Left ventricle myocardium inferior (tissue), 1 donor: ENCODE measurements at regions not wholly inside any gene's neighbourhood (a gene's known extent, or its start where the extent isn't known, plus 50 kb on each side); places are given as distances from the start of the nearest gene placed in this dataset.

ENCODE experiments used
- DNase-seq: peaks from one replicate; pipeline ENCODE4 v3.0.0-alpha.2; 2020
- H3K27ac ChIP-seq: fragments of 200-600 bp; replicated peaks from 2 replicates; pipeline ENCODE4 v1.8.0; 2021
- H3K27me3 ChIP-seq: fragments of 200-600 bp; 2 replicates; pipeline ENCODE4 v1.8.0; 2021; ENCODE audit warnings: low read depth
- H3K36me3 ChIP-seq: fragments of 200-600 bp; 2 replicates; pipeline ENCODE4 v1.8.0; 2021
- H3K4me1 ChIP-seq: fragments of 200-600 bp; 2 replicates; pipeline ENCODE4 v1.8.0; 2021
- H3K4me3 ChIP-seq: fragments of 200-600 bp; 2 replicates; pipeline ENCODE4 v1.8.0; 2021; ENCODE audit warnings: mild to moderate bottlenecking, moderate library complexity
- H3K9me3 ChIP-seq: fragments of 200-600 bp; replicated peaks from 2 replicates; pipeline ENCODE4 v1.8.0; 2021
- CTCF ChIP-seq: fragments of 200-600 bp; IDR thresholded peaks from 2 replicates; pipeline ENCODE4 v1.8.0; 2021; ENCODE audit warnings: antibody characterized with exemption, mild to moderate bottlenecking, borderline replicate concordance
- intact Hi-C: fragments of 100-400 bp; cut with micrococcal nuclease; formaldehyde crosslinking; loops from one replicate; pipeline ENCODE4 v1.11.0; 2022
- donor health status: DM: no; HTN: yes; CAD: no; lungs with severe emphysema.

DNA sequence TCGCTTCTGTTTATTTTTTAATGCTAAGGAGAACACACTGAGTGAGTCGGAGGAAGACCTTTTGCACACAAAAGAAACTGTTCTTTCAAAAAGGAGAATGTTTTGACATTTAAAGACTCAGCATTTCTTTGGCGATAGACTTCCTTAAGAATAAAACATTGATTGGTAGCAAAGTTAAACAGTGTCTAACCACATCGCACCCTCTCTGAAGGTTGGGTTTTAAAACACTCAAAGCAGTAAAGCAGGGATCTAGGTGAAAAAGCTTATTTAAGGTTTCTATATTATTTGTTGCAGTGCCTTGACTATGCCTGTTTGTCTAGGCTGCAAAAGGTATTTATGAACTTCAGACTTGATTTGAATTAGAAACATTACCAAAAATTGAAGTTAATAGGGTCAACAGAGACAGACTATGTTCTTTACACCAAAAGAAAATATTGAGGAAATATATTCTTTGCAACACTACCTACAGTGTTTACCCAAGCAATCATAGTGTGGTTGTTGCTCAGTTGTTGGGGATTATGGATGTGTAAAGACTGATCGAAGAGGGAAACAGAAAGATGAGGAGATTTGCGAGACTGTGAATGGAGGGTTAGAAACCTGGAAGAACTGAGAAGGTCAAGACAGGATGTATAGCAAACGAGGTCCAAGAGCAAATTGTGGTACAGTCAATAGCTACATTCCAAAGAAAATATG lies 297.8 kb upstream of the SLC39A10 start:
- Histone ChIP-seq H3K27ac (no peak overlapping the region), H3K4me3 (no peak overlapping the region), H3K4me1 (no peaks in the 10 kb centered on the region), H3K27me3 (no peaks in the 10 kb centered on the region), H3K9me3 (peaks cover 19% of the 10 kb centered on the region), H3K36me3 (no peaks in the 10 kb centered on the region)
- TF ChIP-seq CTCF = no peak
- DNase-seq = no peak
- intact Hi-C loops = no loop called here

GRCh38 chr2:195356920-195357440 lies 300.0 kb upstream of the SLC39A10 start:
- Histone ChIP-seq H3K9me3 (peaks cover 19% of the 10 kb centered on the region), H3K4me1 (no peaks in the 10 kb centered on the region), H3K36me3 (no peaks in the 10 kb centered on the region), H3K27ac (no peak overlapping the region), H3K27me3 (no peaks in the 10 kb centered on the region), H3K4me3 (no peak overlapping the region)
- TF ChIP-seq CTCF = no peak
- intact Hi-C loops = no loop called here
- DNase-seq = no peak

- Histone ChIP-seq H3K27me3 (no peaks in the 10 kb centered on the region), H3K4me3 (no peak overlapping the region), H3K36me3 (no peaks in the 10 kb centered on the region), H3K9me3 (peaks cover 19% of the 10 kb centered on the region), H3K27ac (no peak overlapping the region), H3K4me1 (no peaks in the 10 kb centered on the region)
- no peak for TF ChIP-seq CTCF
- no peak for DNase-seq
- intact Hi-C loops = no loop called here
These were observed 301.0 kb upstream of the SLC39A10 start for GRCh38 chr2:195356026-195356425.

- Histone ChIP-seq H3K36me3 (no peaks in the 10 kb centered on the region), H3K27ac (no peak overlapping the region), H3K27me3 (no peaks in the 10 kb centered on the region), H3K4me3 (no peak overlapping the region), H3K4me1 (no peaks in the 10 kb centered on the region), H3K9me3 (peaks cover 17% of the 10 kb centered on the region)
- no peak for DNase-seq
- intact Hi-C loops = no loop called here
- TF ChIP-seq CTCF = no peak
These were observed 304.4 kb upstream of the SLC39A10 start for GRCh38 chr2:195352581-195352980.

GRCh38 chr2:195343942-195344530 lies 313.0 kb upstream of the SLC39A10 start:
- Histone ChIP-seq H3K27me3 (no peaks in the 10 kb centered on the region), H3K36me3 (no peaks in the 10 kb centered on the region), H3K9me3 (no peaks in the 10 kb centered on the region), H3K4me3 (no peak overlapping the region), H3K27ac (no peak overlapping the region), H3K4me1 (no peaks in the 10 kb centered on the region)
- intact Hi-C loops = no loop called here
- no peak for DNase-seq
- TF ChIP-seq CTCF = no peak
